ENCODE measurements at regions not wholly inside any gene's neighbourhood (a gene's known extent, or its start where the extent isn't known, plus 50 kb on each side); places are given as distances from the start of the nearest gene placed in this dataset.

- Mint-ChIP-seq H3K27me3 (peaks cover 8% of the 10 kb centered on the region), H3K4me1 (no peaks in the 10 kb centered on the region), H3K27ac (no peak overlapping the region), H3K4me3 (no peak overlapping the region), H3K9me3 (ENCODE audit: insufficient read depth) (no peaks in the 10 kb centered on the region)
- Histone ChIP-seq H3K9ac (ENCODE audit: low read length) (no peak overlapping the region), H3K27me3 (replicated peaks in 1 of 4; ENCODE audit: control extremely low read depth in 1 of 4, control insufficient read depth in 3 of 4, insufficient read depth in 4 of 4, low read length in 3 of 4) (peaks cover 0 to 13% (median 0%) of the 10 kb centered on the region in 4 experiments), H2AFZ (ENCODE audit: insufficient read depth, low read depth, low read length, poor library complexity, severe bottlenecking) (no peak overlapping the region), H4K20me1 (ENCODE audit: control insufficient read depth, insufficient read depth, low read length, poor library complexity, severe bottlenecking) (no peaks in the 10 kb centered on the region), H3K79me2 (ENCODE audit: control insufficient read depth, insufficient read depth, low read length) (no peaks in the 10 kb centered on the region), H3K36me3 (replicated peaks in 1 of 2; ENCODE audit: control extremely low read depth in 1 of 2, control insufficient read depth in 1 of 2, extremely low read depth in 1 of 2, insufficient read depth in 2 of 2, low read length in 1 of 2) (no peaks in the 10 kb centered on the region), H3K4me1 (ENCODE audit: control insufficient read depth in 2 of 2, insufficient read depth in 2 of 2, low read length in 2 of 2) (no peaks in the 10 kb centered on the region), H3K4me3 (ENCODE audit: control extremely low read depth in 1 of 5, extremely low read depth in 1 of 5, insufficient read depth in 1 of 5, low read depth in 2 of 5, low read length in 4 of 5) (no peak overlapping the region), H3K27ac (ENCODE audit: low read length in 2 of 2) (no peak overlapping the region), H3K9me3 (ENCODE audit: control extremely low read depth in 1 of 3, control insufficient read depth in 2 of 3, insufficient read depth in 1 of 3, low read length in 2 of 3) (peaks cover 0 to 13% (median 0%) of the 10 kb centered on the region in 3 donors), H3K4me2 (replicated peaks; ENCODE audit: low read depth, low read length, poor library complexity, severe bottlenecking) (no peak overlapping the region)
- ATAC-seq (ENCODE audit: low read depth) (peak; percentile 39), DNase-seq (peak; percentile 38)
- POLR2A ChIA-PET: no interaction called here
- CTCF ChIA-PET: interaction anchor here (0.6 to 2.4 kb wide), 9 partner anchors 10 to 116 kb away, joined by 3 to 14 read pairs (median 4); no protein-coding TSS in a partner anchor
- TF ChIP-seq CTCF (IDR thresholded peaks at IDR 0.05): peak; percentile 69
- no peak for TF ChIP-seq EZH2 (IDR thresholded peaks at IDR 0.05; ENCODE audit: borderline replicate concordance, insufficient read depth, low read depth, low read length, poor library complexity, severe bottlenecking)
- 76% methylated on average over 6 of the region's 8 CpGs for WGBS (ENCODE audit: insufficient coverage)
- intact Hi-C loops (cut with micrococcal nuclease): no loop called here
Measured at GRCh38 chr1:147389532-147390184, 147.2 kb downstream of the CHD1L start.

GRCh38 chr1:147390185-147390542 is 147.7 kb downstream of the CHD1L start:
- no peak overlapping the region for H3K4me2 ChIP-seq (replicated peaks; ENCODE audit: low read depth, low read length, poor library complexity, severe bottlenecking)
- no peaks in the 10 kb centered on the region for H3K4me1 ChIP-seq (ENCODE audit: control insufficient read depth in 2 of 2, insufficient read depth in 2 of 2, low read length in 2 of 2)
- Mint-ChIP-seq H3K9me3 (ENCODE audit: insufficient read depth) (no peaks in the 10 kb centered on the region), H3K4me1 (no peaks in the 10 kb centered on the region), H3K4me3 (no peak overlapping the region), H3K27me3 (peaks cover 5% of the 10 kb centered on the region), H3K27ac (no peak overlapping the region)
- no peak overlapping the region for H2AFZ ChIP-seq (ENCODE audit: insufficient read depth, low read depth, low read length, poor library complexity, severe bottlenecking)
- POLR2A ChIA-PET: no interaction called here
- no peaks in the 10 kb centered on the region for H4K20me1 ChIP-seq (ENCODE audit: control insufficient read depth, insufficient read depth, low read length, poor library complexity, severe bottlenecking)
- DNase-seq (no peak), ATAC-seq (ENCODE audit: low read depth) (no peak)
- TF ChIP-seq EZH2 (IDR thresholded peaks at IDR 0.05; ENCODE audit: borderline replicate concordance, insufficient read depth, low read depth, low read length, poor library complexity, severe bottlenecking): no peak
- TF ChIP-seq CTCF (IDR thresholded peaks at IDR 0.05): no peak
- H3K9me3 ChIP-seq (ENCODE audit: control extremely low read depth in 1 of 3, control insufficient read depth in 2 of 3, insufficient read depth in 1 of 3, low read length in 2 of 3): peaks cover 0 to 13% (median 0%) of the 10 kb centered on the region in 3 donors
- CTCF ChIA-PET: interaction anchor here (0.6 to 2.4 kb wide), 8 partner anchors 11 to 117 kb away, joined by 3 to 14 read pairs (median 4); no protein-coding TSS in a partner anchor
- intact Hi-C loops (cut with micrococcal nuclease): no loop called here
- H3K79me2 ChIP-seq (ENCODE audit: control insufficient read depth, insufficient read depth, low read length): no peaks in the 10 kb centered on the region
- no peaks in the 10 kb centered on the region for H3K36me3 ChIP-seq (replicated peaks in 1 of 2; ENCODE audit: control extremely low read depth in 1 of 2, control insufficient read depth in 1 of 2, extremely low read depth in 1 of 2, insufficient read depth in 2 of 2, low read length in 1 of 2)
- no peak overlapping the region for H3K4me3 ChIP-seq (ENCODE audit: control extremely low read depth in 1 of 5, extremely low read depth in 1 of 5, insufficient read depth in 1 of 5, low read depth in 2 of 5, low read length in 4 of 5)
- H3K27me3 ChIP-seq (replicated peaks in 1 of 4; ENCODE audit: control extremely low read depth in 1 of 4, control insufficient read depth in 3 of 4, insufficient read depth in 4 of 4, low read length in 3 of 4): peaks cover 0 to 13% (median 0%) of the 10 kb centered on the region in 4 experiments
- WGBS (ENCODE audit: insufficient coverage): 0% methylated on average over 1 of the region's 3 CpGs
- H3K27ac ChIP-seq (ENCODE audit: low read length in 2 of 2): no peak overlapping the region
- H3K9ac ChIP-seq (ENCODE audit: low read length): no peak overlapping the region

All from B cell (primary cell).